GM21723 (cell line): ENCODE measurements at regions not wholly inside any gene's neighbourhood (a gene's known extent, or its start where the extent isn't known, plus 50 kb on each side); places are given as distances from the start of the nearest gene placed in this dataset.
"Not testable (repeated sequence)": the region's sequence is repeated elsewhere in the genome, so short reads cannot be mapped to it uniquely, and the experiment has no call there.

Experiments used
- ATAC-seq: cut with Tn5 transposase; IDR thresholded peaks from one replicate; pipeline ENCODE4 v1.9.1; 2021; ENCODE audit warnings: mild to moderate bottlenecking, moderate library complexity; ENCODE audit not compliant: unreplicated experiment

- no peak for ATAC-seq
These were observed 107.2 kb upstream of the MARK1 start for GRCh38 chr1:220420726-220421125.

GRCh38 chr1:220412382-220412781, 115.6 kb upstream of the MARK1 start:
- ATAC-seq: not testable (repeated sequence)

GRCh38 chr1:220410611-220411010, 117.3 kb upstream of the MARK1 start:
- ATAC-seq: no peak

GRCh38 chr1:220409771-220410595, 118.0 kb upstream of the MARK1 start:
- no peak for ATAC-seq

- no peak for ATAC-seq
These were observed 120.7 kb upstream of the MARK1 start for GRCh38 chr1:220407191-220407590.

GRCh38 chr1:220398238-220398637, 126.0 kb upstream of the RAB3GAP2 start:
- no peak for ATAC-seq

GRCh38 chr1:220391491-220391890, 119.2 kb upstream of the RAB3GAP2 start:
- no peak for ATAC-seq

GRCh38 chr1:220389634-220390033, 117.4 kb upstream of the RAB3GAP2 start:
- ATAC-seq: no peak

GRCh38 chr1:220386494-220387195, 114.4 kb upstream of the RAB3GAP2 start:
- no peak for ATAC-seq

- ATAC-seq: no peak
These were observed 112.9 kb upstream of the RAB3GAP2 start for GRCh38 chr1:220385158-220385557.

GRCh38 chr1:220382994-220383393, 110.7 kb upstream of the RAB3GAP2 start:
- no peak for ATAC-seq

GRCh38 chr1:220380885-220381284, 108.6 kb upstream of the RAB3GAP2 start:
- no peak for ATAC-seq

GRCh38 chr1:220378571-220379302, 106.5 kb upstream of the RAB3GAP2 start:
- ATAC-seq: no peak

GRCh38 chr1:220375715-220376114, 103.5 kb upstream of the RAB3GAP2 start:
- ATAC-seq: no peak

GRCh38 chr1:220374449-220374848, 102.2 kb upstream of the RAB3GAP2 start:
- ATAC-seq: no peak

- no peak for ATAC-seq
These were observed 100.2 kb upstream of the RAB3GAP2 start for GRCh38 chr1:220372451-220372850.

- ATAC-seq: no peak
These were observed 99.1 kb upstream of the RAB3GAP2 start for GRCh38 chr1:220371324-220371723.

GRCh38 chr1:220370041-220370700, 97.9 kb upstream of the RAB3GAP2 start:
- no peak for ATAC-seq

GRCh38 chr1:220369511-220369910, 97.3 kb upstream of the RAB3GAP2 start:
- ATAC-seq: no peak

GRCh38 chr1:220368352-220369265, 96.4 kb upstream of the RAB3GAP2 start:
- ATAC-seq: no peak
